ENCODE measurements at regions not wholly inside any gene's neighbourhood (a gene's known extent, or its start where the extent isn't known, plus 50 kb on each side); places are given as distances from the start of the nearest gene placed in this dataset.

DNA sequence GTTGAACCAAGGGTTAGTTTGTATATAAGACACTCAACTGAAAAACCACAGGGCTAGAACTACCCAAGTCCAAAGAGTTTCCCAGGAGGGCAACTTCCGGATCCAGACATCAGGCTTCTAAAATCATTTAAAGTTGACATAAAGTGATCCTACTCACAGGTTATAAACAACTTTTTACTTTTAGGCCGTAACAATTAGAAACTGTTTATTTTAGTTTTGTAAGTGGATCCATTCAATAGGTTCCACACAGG lies 454.6 kb downstream of the MEIS1 start:
- TF ChIP-seq MYC (IDR thresholded peaks at IDR 0.05; ENCODE audit: low read depth, low read length) = no peak
- no peak for TF ChIP-seq POLR2A (IDR thresholded peaks at IDR 0.05; ENCODE audit: low read depth, low read length)
- no peak for TF ChIP-seq JUN (IDR thresholded peaks at IDR 0.05; ENCODE audit: borderline replicate concordance, insufficient read depth, insufficient read length, low read depth)
- no peak for TF ChIP-seq GATA2 (IDR thresholded peaks at IDR 0.05; ENCODE audit: insufficient read depth, insufficient read length, low read depth, low read length)
- TF ChIP-seq EZH2 (IDR thresholded peaks at IDR 0.05; ENCODE audit: borderline replicate concordance, low read depth, low read length, severe bottlenecking) = no peak
- TF ChIP-seq, protein P1, sequence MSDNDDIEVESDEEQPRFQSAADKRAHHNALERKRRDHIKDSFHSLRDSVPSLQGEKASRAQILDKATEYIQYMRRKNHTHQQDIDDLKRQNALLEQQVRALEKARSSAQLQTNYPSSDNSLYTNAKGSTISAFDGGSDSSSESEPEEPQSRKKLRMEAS (IDR thresholded peaks at IDR 0.05; ENCODE audit: insufficient read depth, insufficient read length) = no peak
- TF ChIP-seq, protein P2, sequence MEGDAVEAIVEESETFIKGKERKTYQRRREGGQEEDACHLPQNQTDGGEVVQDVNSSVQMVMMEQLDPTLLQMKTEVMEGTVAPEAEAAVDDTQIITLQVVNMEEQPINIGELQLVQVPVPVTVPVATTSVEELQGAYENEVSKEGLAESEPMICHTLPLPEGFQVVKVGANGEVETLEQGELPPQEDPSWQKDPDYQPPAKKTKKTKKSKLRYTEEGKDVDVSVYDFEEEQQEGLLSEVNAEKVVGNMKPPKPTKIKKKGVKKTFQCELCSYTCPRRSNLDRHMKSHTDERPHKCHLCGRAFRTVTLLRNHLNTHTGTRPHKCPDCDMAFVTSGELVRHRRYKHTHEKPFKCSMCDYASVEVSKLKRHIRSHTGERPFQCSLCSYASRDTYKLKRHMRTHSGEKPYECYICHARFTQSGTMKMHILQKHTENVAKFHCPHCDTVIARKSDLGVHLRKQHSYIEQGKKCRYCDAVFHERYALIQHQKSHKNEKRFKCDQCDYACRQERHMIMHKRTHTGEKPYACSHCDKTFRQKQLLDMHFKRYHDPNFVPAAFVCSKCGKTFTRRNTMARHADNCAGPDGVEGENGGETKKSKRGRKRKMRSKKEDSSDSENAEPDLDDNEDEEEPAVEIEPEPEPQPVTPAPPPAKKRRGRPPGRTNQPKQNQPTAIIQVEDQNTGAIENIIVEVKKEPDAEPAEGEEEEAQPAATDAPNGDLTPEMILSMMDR (IDR thresholded peaks at IDR 0.05; ENCODE audit: extremely low read depth in 1 of 2, insufficient read depth in 1 of 2, low read depth in 1 of 2, low read length in 2 of 2) = no peak
- TF ChIP-seq POLR2AphosphoS5 (IDR thresholded peaks at IDR 0.05; ENCODE audit: insufficient read depth, low read depth, low read length) = no peak
- TF ChIP-seq FOS (IDR thresholded peaks at IDR 0.05; ENCODE audit: borderline replicate concordance, insufficient read depth, low read length) = no peak
- H3K9me1 ChIP-seq (replicated peaks; ENCODE audit: control insufficient read depth, extremely low read depth, insufficient read depth, low read length) = no peaks in the 10 kb centered on the region
- no peaks in the 10 kb centered on the region for H3K4me1 ChIP-seq (ENCODE audit: control insufficient read depth, extremely low read depth, insufficient read depth, low read length)
- H3K27me3 ChIP-seq (ENCODE audit: control insufficient read depth in 2 of 2, insufficient read depth in 2 of 2, low read length in 2 of 2) = no peaks in the 10 kb centered on the region
- no peaks in the 10 kb centered on the region for H3K79me2 ChIP-seq (ENCODE audit: control insufficient read depth, insufficient read depth, low read length)
- H3K4me3 ChIP-seq (replicated peaks in 1 of 3; ENCODE audit: insufficient read depth in 1 of 3, low read depth in 1 of 3, low read length in 3 of 3) = no peak overlapping the region
- POLR2A ChIA-PET = no interaction called here
- intact Hi-C loops (cut with micrococcal nuclease) = no loop called here
- dilution Hi-C loops (cut with MboI; ENCODE audit: extremely low pct_ligation_motif_present, low sequenced_read_pairs) = no loop called here
- CTCF ChIA-PET = no interaction called here
- H3K9ac ChIP-seq (replicated peaks; ENCODE audit: extremely low read depth, insufficient read depth, low read length) = no peak overlapping the region
- H4K20me1 ChIP-seq (replicated peaks; ENCODE audit: control insufficient read depth, extremely low read depth, insufficient read depth, low read length) = no peaks in the 10 kb centered on the region
- no TSS peak for BruUV-seq (replicated peaks)
- no peaks in the 10 kb centered on the region for H3K36me3 ChIP-seq (ENCODE audit: control insufficient read depth in 2 of 2, extremely low read depth in 1 of 2, insufficient read depth in 2 of 2, low read length in 2 of 2)
- H3K4me2 ChIP-seq (ENCODE audit: insufficient read depth, low read length) = no peak overlapping the region
- H2AFZ ChIP-seq (ENCODE audit: low read depth, low read length) = no peak overlapping the region
- H3K27ac ChIP-seq (ENCODE audit: insufficient read depth, low read depth, low read length) = no peak overlapping the region
- FAIRE-seq (no peak), DNase-seq (ENCODE audit: low read depth, low spot score) (no peak)
- H3K9me3 ChIP-seq (replicated peaks; ENCODE audit: control insufficient read depth, insufficient read depth, low read length) = no peaks in the 10 kb centered on the region

Measured in endothelial cell of umbilical vein (primary cell).